GM18526 (cell line): ENCODE measurements at regions not wholly inside any gene's neighbourhood (a gene's known extent, or its start where the extent isn't known, plus 50 kb on each side); places are given as distances from the start of the nearest gene placed in this dataset.

Source experiments
- POLR2A ChIP-seq: IDR thresholded peaks from 3 replicates; pipeline ENCODE4 v1.6.1; 2011; ENCODE audit not compliant: insufficient read length; ENCODE audit errors: extremely low read depth

DNA sequence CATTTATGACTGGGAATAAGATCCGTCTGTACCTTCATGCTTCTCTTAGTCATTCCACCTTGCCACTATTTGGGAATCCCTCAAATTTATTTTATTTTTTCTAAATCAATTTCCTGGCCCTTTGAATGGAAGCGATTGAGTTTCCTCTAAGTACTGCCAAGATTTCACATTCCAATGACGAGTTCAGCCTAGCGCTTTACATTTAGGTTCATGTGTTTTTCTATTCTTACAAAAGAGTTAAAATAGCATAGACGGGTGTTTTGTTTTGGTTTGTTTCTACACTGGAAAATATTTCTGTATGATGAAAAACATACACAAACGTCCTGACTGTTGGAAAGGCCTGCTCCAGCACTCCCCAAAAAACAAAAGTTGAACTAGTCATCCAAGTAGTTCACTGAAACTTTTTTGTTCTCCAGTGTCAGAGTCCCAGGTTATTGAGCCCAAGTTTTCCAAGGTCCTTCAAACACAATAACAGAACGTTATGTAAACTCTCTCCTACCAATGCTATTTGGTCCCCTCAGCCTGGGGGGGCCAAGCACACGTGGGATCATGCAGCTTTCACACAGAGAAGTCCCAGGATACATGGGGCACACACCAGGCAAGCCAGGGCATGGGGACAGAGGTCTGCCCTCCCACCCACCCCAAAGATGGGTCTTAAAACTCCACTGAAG, 74.8 kb upstream of the FOXN3 start:
- no peak for TF ChIP-seq POLR2A

DNA sequence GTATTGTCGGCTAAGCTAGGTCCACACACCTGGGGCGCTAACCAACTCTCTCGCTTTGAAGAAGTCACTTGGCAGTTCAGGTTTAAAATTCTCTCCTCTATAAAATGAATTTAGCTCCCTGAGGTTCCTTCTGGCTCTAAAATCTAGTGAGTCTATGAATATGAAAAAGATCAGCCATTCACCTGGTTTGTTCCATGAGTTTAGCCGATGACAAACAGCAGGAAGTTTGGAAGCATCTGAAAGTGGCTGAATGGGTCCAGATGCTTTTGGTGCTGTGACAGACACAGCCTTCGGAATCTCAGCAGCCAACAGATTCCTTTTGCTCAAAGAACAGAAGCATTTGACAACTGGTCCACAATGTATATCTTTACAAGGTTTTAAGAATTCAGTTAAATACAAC, 73.4 kb upstream of the FOXN3 start:
- TF ChIP-seq POLR2A: no peak

DNA sequence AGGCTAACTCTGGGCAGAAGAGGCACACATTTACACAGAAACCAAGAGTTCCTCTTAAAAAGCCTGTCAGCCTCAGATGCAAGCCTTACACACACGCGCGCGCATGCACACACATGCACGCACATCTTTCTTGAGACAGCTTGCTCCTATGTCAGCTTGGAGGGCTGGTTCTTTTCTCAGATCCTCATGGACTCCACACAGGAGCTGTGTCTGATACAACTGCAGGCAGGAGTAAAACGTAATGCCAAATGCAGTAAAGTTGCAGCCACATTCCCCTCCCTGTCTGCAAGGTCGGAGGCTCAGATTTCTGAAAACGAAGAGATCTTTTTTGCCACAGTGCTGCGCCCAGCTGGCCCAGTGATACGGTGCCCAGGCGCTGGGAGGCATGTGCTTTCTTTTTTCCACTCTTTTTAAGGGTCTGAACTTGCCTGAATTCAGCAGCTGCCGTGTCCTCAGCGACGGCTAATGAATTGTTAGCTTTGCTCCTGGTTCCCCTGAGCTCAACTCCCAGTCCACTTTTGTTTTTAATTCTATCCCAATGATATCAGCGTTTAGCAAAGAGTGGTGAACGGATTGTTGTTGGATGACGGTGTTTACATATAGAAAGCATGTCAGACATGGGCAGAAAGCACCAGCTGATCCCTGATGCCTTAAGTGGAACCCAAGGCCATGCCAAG, 72.9 kb upstream of the FOXN3 start:
- no peak for TF ChIP-seq POLR2A

DNA sequence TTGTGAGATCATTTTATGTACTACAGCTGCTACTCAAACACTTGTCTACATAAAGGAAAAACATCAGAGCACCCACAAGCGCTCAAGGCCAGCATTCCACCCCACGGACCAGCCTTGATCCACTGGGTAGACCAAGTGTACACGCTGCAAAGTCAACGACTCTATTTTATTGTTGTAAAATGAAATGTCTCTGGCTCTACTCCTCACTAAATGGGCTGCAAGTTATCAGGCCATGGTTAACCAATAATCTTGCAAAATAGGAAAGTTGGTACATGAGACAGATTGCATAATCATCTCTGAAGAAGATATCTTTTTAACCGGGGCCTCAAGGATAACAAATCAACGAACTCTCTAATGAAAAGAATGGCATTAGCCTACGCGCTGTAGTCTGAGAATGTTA, 69.9 kb upstream of the FOXN3 start:
- TF ChIP-seq POLR2A: no peak

DNA sequence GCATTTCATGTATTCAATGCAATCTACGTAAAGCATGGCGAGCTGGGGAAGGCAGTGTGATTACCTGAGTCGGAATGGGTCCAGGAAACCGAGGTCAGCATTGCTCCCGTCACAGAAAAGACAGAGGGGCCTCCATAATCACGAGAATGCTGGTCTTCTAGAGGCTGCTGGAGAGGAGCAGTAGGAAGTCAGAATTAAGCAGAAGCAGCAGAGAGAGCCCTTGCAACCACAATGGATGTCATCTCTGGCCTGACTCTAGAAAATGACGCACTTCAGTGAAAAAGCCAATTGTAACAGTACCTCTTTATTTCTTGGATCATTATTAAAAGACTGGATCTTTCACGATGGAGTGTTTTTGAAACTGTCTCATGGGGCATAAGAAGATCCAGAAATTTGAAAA, 69.5 kb upstream of the FOXN3 start:
- TF ChIP-seq POLR2A: no peak

DNA sequence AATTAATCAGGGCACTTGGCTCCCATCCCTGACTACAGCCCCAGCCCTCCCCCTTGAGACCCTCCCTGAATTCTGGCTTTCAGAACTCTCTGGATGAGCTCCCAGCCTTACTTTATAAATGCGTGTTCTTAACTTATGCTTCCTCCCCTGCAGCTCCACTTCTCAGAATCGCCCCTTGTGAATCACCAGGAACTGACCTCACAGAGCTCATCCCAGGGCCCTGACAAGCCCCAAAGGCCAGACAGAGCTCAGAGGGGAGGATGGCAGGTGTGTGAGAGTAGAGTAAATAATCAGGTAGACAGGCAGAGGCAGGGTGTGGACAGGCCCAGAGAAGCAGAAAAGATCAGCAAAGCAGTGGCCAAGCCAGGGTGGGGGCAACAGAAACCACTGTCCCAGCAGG, 68.2 kb upstream of the FOXN3 start:
- no peak for TF ChIP-seq POLR2A

DNA sequence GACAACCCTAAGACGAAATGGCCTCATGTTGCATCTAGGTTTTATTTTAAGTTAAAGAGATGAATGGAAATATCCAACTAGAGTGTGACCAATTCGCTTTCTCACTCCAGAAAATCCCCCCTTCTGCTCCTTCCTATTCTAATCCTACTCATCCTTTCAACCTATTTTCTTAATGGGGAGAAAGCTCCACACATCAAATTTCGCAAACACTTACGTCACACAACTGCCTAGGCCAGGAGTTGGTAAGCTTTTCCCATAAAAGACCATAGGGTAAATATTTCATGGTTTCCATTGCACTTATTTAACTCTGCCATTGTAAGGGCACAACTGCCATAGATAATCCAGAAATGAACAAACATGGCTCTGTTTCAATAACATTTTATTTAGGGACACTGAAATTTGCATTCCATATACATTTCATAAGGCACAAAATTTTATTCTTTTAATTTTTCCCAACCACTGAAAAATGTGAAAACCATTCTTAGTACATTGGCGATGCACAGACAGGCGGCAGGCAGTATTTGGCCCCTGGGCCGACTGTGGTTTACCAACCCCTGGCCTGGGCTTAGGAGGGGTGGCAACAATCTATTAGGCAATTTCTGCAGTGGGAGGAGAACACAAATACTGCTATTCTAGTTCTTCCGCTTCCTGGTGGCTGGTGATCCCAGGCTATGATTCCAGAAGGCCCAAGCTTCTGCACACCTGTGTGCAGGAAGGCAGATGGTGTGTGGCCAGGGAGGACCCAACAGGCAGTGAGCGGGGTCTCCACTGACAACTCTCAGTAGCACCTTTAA, 67.2 kb upstream of the FOXN3 start:
- no peak for TF ChIP-seq POLR2A

DNA sequence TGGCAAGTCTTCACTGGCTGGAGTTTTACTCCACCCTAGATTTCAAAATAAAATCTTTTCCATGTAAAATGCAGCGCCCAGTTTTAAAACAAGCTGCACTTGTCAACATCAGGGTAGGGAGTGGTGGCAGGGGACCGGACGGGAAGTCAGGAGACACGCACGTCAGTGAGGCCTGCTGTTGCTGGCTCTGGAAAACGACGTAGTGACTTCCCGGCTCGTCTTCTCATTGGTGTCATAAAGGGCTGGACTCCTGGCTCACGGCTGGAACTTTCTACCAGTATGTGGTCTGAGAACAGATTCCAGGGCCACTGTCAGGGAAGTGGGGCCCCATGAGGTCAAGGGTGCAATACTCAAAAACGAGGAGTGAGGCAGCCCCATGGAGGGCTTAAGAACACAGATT, 64.2 kb upstream of the FOXN3 start:
- TF ChIP-seq POLR2A: no peak

DNA sequence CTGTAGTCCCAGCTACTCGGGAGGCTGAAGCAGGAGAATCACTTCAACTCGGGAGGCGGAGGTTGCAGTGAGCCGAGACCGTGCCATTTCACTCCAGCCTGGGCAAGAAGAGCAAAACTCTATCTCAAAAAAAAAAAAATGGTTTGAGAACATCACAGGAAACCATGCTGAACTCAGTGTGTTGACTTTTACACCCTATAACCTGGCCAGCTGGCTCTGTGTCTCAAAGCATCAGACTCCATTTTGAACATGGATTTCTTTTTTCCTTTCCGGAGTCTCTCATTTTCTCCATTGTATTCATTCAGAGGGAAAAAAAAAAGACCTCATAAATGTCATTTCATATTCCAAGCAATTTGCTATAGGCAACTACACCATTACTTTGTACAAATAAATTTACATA, 63.2 kb upstream of the FOXN3 start:
- TF ChIP-seq POLR2A: no peak

DNA sequence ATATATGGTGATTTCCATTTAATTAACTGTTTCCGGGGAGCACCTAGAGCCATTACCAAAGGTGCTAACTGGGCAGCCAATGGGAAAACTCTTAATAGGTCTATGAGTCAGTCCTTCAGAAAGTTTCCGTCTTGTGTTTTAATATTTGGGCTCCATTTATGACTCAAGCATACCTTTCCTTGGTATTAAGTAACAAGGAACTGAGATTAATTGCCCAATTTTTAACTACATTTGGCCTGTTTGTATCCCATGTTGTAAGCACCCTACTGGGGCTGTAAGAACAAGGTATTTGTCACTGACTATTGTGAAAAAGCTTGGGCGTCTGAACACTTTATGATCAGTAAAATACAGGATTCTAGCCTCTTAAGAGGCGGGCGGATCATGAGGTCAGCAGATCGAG, 62.8 kb upstream of the FOXN3 start:
- no peak for TF ChIP-seq POLR2A

DNA sequence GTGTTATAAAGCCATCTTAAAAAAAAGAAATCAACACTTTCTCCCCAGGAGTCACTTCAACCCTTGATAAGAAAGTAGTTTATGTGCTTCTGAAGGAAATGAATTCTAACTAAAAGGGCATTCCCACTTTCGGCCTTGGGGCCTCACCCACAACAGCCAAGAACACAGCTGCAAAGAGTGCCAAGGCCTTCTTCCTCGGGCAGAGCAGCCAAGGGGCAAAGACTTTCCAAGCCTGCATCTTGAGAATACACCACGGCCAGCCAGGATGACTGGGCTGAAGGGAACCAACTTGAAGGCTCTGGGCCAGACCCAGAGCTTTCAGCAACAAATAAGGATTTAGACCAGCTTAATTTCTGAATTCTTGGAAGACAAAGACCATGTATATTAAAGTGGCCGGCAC, 60.4 kb upstream of the FOXN3 start:
- TF ChIP-seq POLR2A: no peak

DNA sequence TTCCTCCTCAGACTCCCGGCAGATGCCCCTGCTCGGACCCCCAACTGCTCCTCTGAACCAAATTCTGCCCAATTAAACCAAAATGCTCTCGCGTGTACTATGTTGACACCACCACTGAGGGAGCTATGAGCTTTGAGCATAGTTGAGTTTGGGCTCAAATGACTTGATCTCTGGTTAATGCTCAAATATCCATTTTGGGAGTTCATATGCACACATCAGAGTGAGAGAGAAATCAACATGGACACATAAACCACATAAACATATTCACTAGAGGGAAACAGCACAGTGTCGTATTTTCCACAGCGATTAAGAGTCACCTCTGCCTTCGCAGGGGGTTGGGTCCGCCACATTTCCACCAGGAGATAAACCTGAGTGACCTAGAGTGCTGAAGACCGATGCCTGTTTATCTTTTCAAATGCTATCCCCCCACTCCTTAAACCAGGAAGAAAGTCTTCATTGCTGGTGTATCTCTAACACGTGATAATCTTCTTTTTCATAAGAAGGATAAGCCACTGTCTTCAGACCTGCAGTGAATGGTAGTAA, 59.4 kb upstream of the FOXN3 start:
- TF ChIP-seq POLR2A: no peak

DNA sequence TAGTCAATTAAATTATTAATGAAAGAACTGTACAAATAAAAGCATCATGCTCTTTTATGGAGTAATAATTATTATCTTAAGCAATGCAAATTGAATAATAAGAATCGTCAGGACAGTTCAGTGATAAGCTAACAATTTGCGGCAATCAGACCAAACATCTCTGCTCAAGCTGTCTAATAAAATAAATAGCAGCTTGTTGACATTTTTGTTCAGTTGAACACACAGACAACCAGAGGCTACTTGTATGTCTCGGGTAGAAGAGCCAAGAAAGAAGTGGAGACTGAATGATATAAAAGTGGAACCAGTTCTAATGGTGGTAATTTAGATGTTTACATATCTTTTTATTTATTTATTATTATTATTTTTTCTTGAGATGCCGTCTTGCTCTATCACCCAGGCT, 57.4 kb upstream of the FOXN3 start:
- no peak for TF ChIP-seq POLR2A

DNA sequence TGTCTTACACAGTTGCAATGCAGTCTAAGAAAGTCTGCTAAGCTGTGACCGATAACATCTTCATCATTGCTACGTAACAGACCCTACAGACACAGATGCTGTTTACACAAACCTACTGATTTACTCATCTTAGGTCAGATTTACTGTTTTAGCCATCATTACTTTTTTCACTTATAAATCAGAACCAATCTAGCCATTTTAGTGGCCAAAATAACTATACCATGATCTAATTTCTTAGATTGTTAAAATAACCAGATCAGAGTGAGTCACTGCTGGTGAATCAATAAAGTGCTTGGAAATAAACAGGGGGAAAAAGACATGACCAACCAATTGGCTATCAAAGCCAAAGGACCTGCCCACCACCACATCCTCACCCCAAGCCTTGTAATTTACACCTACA, 57.0 kb upstream of the FOXN3 start:
- no peak for TF ChIP-seq POLR2A

DNA sequence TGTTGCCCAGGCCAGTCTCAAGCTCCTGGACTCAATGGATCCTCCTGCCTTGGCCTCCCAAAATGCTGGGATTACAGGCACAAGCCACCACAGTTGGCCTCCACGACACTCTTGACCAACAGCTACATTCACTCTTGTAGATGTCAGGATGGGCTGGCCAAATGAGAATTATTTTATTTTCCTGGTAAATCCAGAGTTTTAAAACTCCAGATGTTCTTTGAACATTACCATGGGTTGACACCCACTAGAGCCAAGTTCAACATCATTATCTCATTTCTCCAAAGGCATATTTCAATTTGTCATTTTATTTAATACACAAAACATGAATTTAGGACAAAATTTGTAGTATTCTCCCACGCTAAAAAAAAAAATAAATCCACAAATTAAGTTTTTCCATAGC, 56.5 kb upstream of the FOXN3 start:
- no peak for TF ChIP-seq POLR2A

DNA sequence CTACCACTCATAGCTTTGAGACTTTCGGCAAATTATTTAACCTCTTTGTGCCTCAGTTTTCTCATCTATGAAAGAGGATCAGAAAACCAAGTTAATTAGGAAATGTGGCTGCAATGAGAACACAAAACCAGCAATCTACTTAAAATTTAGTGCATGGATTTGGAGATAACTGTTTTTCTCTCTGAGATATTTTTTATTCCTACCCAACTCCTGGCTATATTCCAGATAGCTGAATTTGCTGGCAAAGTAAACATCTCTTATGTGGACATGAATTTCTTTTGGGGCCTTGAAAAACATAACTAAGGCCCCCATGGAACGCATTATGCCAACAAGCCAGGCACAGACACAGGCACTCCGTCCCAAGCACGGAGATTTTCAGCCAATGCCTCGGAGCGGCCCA, 53.4 kb upstream of the FOXN3 start:
- no peak for TF ChIP-seq POLR2A
